GM12892 (cell line): ENCODE measurements at regions not wholly inside any gene's neighbourhood (a gene's known extent, or its start where the extent isn't known, plus 50 kb on each side); places are given as distances from the start of the nearest gene placed in this dataset.

Experiments
- POLR2A ChIP-seq: IDR thresholded peaks from 2 replicates; pipeline ENCODE4 v1.6.1; 2011; ENCODE audit warnings: low read depth, low read length, control low read depth
- TAF1 ChIP-seq: IDR thresholded peaks from 2 replicates; pipeline ENCODE4 v1.6.1; 2011; ENCODE audit warnings: low read depth, mild to moderate bottlenecking, control low read depth, low read length, borderline replicate concordance

- TF ChIP-seq POLR2A (no peak), TAF1 (no peak)
Observed at GRCh38 chr13:47549219-47549752, 451.8 kb downstream of the SUCLA2 start.
